Stimulated activated naive CD8-positive, alpha-beta T cell treated with anti-CD3 and anti-CD28 coated beads, Interleukin-15, amount 100 ng/mL, for 72 hours (primary cell): ENCODE measurements at regions not wholly inside any gene's neighbourhood (a gene's known extent, or its start where the extent isn't known, plus 50 kb on each side); places are given as distances from the start of the nearest gene placed in this dataset.
A peak's percentile ranks its signal among the peaks of the same experiment; 100 is the strongest.

Experiments
- ATAC-seq: fragments of 150-1000 bp; cut with Tn5 transposase; 2 replicates; pipeline ENCODE4 v1.10.0; 2021; ENCODE audit warnings: mild to moderate bottlenecking, moderate library complexity
- DNase-seq, 2 donors: peaks; one replicate each; pipeline ENCODE4 v3.0.0; 2021 to 2022
- H3K27ac Mint-ChIP-seq, 2 donors: one replicate each; pipeline ENCODE4 v1.8.0; 2022; ENCODE audit warnings: mild to moderate bottlenecking in 2 of 2, mixed read lengths in 2 of 2, moderate library complexity in 2 of 2
- H3K27me3 Mint-ChIP-seq: one replicate; pipeline ENCODE4 v1.8.0; 2022; ENCODE audit warnings: mixed read lengths
- H3K4me1 Mint-ChIP-seq: one replicate; pipeline ENCODE4 v1.8.0; 2022; ENCODE audit warnings: mild to moderate bottlenecking, mixed read lengths
- H3K4me3 Mint-ChIP-seq, 2 donors: one replicate each; pipeline ENCODE4 v1.8.0; 2022; ENCODE audit warnings: mild to moderate bottlenecking in 2 of 2, mixed read lengths in 2 of 2, moderate library complexity in 1 of 2
- H3K9me3 Mint-ChIP-seq, 2 donors: one replicate each; pipeline ENCODE4 v1.8.0; 2022; ENCODE audit warnings: mixed read lengths in 2 of 2

DNA sequence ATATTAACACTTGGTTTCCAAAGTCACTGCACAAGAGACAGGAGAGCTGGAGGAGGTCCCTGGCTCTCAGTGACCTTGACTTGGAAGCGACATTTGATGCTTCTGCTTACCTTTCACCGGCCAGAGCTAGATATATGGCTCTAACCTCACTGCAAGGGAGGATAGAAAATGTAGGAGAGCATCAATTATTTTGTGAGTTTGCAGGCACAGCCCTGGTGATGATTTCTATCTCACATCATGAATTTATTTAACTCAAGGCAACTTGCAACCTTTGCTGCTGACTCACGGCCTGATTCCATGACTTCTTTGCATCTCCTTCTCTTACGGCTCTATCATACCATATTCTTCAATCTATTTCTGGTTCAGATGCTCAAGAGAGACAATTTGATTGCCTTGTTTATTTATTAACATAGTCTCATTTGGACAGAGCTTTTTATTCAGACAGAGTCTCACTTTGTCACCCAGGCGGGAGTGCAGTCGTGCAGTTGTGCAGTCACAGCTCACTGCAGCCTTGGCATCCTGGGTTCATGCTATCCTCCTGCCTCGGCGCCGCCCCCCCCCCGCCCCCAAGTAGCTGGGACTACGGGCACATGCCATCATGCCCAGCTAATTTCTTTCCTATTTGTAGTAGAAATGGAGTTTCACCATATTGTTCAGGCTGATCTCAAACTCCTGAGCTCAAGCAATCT lies 196.0 kb downstream of the REEP3 start:
- H3K27me3 Mint-ChIP-seq: peaks cover 12% of the 10 kb centered on the region
- no peak for DNase-seq
- H3K9me3 Mint-ChIP-seq: no peaks in the 10 kb centered on the region
- H3K4me3 Mint-ChIP-seq: no peak overlapping the region
- no peak overlapping the region for H3K27ac Mint-ChIP-seq
- H3K4me1 Mint-ChIP-seq: peaks cover 14% of the 10 kb centered on the region
- no peak for ATAC-seq

DNA sequence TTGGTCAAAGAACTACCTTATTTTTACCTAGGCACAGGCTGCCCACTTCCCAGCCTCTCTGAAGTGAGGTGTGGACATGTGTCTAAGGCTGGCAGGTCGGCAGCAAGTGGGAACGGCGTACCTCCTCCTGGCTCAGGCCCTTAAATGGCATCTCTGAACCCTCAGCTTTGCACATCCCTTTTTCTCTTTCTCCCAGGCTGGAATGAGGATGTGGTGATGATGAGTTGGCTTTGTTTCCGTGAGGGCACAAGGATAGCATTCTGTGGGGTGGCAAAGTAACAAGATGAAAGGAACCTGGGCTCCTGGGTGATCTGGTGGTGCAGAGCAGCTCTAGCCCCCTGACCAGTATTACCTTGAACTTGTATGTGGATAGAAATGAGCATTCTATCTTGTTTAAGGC lies 196.8 kb downstream of the REEP3 start:
- no peak overlapping the region for H3K4me3 Mint-ChIP-seq
- ATAC-seq (no peak), DNase-seq (no peak)
- no peaks in the 10 kb centered on the region for H3K9me3 Mint-ChIP-seq
- no peak overlapping the region for H3K27ac Mint-ChIP-seq
- peaks cover 9% of the 10 kb centered on the region for H3K4me1 Mint-ChIP-seq
- peaks cover 18% of the 10 kb centered on the region for H3K27me3 Mint-ChIP-seq

DNA sequence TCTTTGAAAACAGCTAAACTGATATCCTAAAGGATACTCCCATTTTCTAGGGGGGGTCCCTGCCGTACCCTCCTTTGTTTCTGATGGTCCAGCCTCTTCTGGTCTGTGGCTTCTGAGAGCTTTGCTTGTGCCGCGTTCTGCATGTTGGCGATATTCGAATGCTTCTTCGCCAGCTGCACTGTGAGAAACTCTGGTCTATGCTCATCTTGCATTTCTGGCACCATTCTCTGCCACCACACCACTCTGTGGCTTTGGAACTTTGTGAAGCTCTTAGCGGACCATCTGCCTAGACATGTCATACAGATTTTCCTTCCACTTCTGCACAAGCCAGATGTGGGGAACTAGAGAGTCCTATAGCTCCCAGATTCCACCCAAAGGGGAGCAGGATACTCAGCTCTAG lies 197.2 kb downstream of the REEP3 start:
- H3K27ac Mint-ChIP-seq: peak overlapping the region in 1 of 2 donors; percentile 19
- no peak overlapping the region for H3K4me3 Mint-ChIP-seq
- no peak for DNase-seq
- H3K27me3 Mint-ChIP-seq: peaks cover 22% of the 10 kb centered on the region
- H3K4me1 Mint-ChIP-seq: peaks cover 9% of the 10 kb centered on the region
- H3K9me3 Mint-ChIP-seq: no peaks in the 10 kb centered on the region
- ATAC-seq: no peak

DNA sequence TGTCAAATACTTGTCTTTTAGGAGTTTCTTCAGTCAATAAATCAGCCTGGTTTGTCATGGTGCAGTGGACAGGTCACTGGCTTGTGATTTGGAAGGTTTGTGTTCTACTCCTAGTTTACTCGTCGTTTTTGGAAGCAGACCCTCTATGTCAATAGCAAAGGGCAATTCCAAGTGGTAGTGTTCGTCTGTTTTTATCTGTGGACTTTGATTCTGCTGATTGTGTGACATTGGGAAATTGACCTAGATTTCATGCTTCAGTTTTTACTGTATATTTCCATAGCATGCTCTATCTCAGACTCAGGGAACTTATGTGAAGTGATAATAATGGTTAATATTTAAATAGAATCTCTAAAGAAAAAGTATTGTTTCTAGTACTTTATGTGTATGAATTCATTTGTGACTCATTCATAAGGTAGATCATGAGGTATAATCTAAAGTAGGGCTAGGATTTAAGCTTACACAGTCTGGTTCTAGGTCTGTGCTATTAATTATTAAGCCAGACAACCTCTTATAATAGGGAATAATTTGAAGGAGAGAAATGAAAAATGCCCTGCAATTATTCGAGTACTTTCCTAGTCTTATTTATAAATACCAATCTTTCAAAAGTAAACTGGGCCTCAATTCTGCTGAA lies 198.1 kb downstream of the REEP3 start:
- H3K27ac Mint-ChIP-seq: no peak overlapping the region
- no peaks in the 10 kb centered on the region for H3K9me3 Mint-ChIP-seq
- no peak for DNase-seq
- H3K4me1 Mint-ChIP-seq: peaks cover 9% of the 10 kb centered on the region
- ATAC-seq: no peak
- peaks cover 31% of the 10 kb centered on the region for H3K27me3 Mint-ChIP-seq
- no peak overlapping the region for H3K4me3 Mint-ChIP-seq

DNA sequence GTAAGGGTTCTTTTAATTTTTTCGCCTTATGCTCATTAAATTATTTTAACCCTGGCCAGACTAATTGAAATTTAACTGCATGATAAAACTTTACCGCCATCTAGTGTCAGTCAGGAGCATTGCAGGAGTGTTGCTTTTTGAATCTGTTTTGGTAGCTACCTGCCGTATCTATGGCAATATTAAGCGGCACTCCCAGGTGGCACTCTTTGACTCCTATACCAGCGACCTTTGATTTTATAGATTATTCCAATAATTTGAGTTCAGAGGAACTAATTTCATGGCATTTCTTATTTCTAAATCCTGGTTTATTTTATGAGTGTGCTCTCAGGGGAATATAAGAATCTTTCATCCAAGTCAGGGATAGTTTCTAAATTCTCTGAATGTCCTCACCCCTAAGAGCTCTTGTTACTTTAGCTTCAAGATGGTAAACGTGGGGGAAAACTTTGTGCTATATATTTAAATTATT lies 198.9 kb downstream of the REEP3 start:
- DNase-seq (peak; percentile 37 to 47), ATAC-seq (peak; percentile 56)
- H3K27ac Mint-ChIP-seq: no peak overlapping the region
- peaks cover 39% of the 10 kb centered on the region for H3K27me3 Mint-ChIP-seq
- H3K4me3 Mint-ChIP-seq: no peak overlapping the region
- H3K4me1 Mint-ChIP-seq: peaks cover 9% of the 10 kb centered on the region
- H3K9me3 Mint-ChIP-seq: no peaks in the 10 kb centered on the region

DNA sequence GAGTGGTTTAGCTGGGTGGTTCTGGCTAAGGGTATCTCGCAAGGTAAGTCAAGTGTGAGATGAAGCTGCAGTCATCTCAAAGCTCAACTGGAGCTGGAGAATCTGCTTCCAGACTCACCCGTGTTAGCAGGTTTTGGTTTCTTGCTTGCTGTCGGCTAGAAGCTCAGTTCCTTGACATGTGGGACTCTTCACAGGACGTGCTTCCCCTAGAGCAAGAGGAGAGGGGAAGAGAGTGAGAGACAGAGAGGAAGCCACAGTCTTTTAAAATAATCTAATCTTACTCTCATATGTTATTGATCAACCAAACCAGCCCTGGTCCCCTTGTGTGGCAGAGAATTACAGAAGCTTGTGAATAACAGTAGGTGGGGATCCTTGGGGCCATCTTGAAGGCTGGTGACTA lies 199.5 kb downstream of the REEP3 start:
- H3K27ac Mint-ChIP-seq: no peak overlapping the region
- DNase-seq: no peak
- H3K4me3 Mint-ChIP-seq: no peak overlapping the region
- peaks cover 8% of the 10 kb centered on the region for H3K4me1 Mint-ChIP-seq
- H3K9me3 Mint-ChIP-seq: no peaks in the 10 kb centered on the region
- peaks cover 45% of the 10 kb centered on the region for H3K27me3 Mint-ChIP-seq
- no peak for ATAC-seq

DNA sequence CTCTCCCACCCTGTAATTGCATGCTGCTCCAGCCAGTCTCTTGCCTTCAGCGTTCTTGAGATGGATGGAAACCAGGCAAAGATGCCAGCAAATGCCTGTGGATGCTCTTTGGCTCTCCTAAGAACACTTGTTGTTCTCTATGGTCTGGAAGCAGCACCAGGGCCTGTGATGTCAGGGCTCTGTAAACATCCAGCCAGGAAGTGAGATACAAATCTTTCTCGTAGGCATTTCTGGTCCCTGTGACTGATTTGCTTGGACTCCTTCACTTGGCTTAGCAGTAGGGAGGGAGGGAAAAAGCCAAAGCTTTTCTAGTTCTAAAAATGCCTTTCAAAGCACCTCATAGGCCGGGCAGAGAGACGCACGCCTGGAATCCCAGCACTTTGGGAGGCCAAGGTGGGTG lies 201.3 kb downstream of the REEP3 start:
- DNase-seq (no peak), ATAC-seq (no peak)
- H3K27me3 Mint-ChIP-seq: peaks cover 56% of the 10 kb centered on the region
- H3K9me3 Mint-ChIP-seq: no peaks in the 10 kb centered on the region
- H3K27ac Mint-ChIP-seq: peak overlapping the region; percentile 64 to 83
- no peak overlapping the region for H3K4me3 Mint-ChIP-seq
- no peaks in the 10 kb centered on the region for H3K4me1 Mint-ChIP-seq

DNA sequence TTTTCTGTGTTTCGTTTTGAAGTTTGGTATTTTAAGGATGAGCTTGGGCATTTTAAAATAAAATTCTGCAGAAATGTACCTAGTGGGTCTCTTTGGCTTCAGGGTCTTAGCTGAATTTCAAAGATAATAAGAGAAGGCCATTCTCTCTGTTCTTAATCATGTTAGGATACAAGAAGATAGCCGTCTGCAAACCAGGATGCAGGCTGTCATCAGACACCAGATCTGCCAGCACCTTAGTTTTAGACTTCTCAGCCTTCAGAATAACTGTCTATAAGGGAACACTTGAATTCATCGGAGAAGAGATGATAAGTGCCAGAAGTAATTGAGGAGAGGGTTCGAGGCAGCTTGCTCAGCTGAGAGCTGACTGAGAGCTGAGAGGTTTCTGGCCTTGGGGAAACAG lies 202.1 kb downstream of the REEP3 start:
- Mint-ChIP-seq H3K4me1 (no peaks in the 10 kb centered on the region), H3K9me3 (no peaks in the 10 kb centered on the region), H3K4me3 (no peak overlapping the region), H3K27me3 (peaks cover 64% of the 10 kb centered on the region), H3K27ac (peak overlapping the region in 1 of 2 donors; percentile 10)
- ATAC-seq: no peak
- no peak for DNase-seq

DNA sequence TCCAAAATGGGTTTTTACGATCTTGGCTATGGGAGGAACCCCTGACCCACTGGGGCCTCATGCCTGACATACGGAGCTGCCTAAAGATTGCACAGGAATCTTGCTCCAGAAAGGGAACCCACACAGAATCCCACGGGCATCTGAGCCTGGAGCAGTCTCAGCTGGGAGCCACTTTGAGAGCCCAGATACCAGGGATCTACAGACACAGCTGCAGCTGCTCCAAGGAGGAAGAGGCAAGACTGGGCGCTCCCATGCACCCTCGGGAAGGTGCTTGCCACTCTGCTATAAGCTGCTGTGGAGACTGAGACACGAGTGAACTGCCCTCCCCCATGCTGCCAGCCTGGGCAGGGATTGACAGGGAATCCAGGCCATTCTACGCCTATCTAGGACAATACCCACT lies 202.5 kb downstream of the REEP3 start:
- H3K4me3 Mint-ChIP-seq: no peak overlapping the region
- no peaks in the 10 kb centered on the region for H3K4me1 Mint-ChIP-seq
- peaks cover 68% of the 10 kb centered on the region for H3K27me3 Mint-ChIP-seq
- H3K9me3 Mint-ChIP-seq: no peaks in the 10 kb centered on the region
- no peak for DNase-seq
- no peak overlapping the region for H3K27ac Mint-ChIP-seq
- no peak for ATAC-seq

DNA sequence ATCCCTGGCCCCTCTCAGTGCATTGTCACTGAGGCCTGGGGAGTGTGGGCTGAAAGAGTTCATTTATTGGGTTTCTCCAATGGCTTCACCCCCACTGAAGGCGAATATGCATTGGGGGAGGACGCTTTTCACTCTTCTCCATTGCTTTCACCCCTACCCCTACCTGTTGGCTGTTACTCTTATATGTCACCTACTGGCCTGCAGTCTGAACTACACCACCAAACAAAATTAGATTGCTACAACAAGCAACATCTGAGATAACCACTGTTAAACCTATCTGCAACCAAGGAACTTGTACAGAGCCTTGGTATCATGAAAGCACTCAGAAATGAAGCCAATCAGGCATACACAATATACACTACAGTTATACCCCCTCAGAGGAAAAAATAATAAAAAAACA lies 203.7 kb downstream of the REEP3 start:
- Mint-ChIP-seq H3K27ac (no peak overlapping the region), H3K27me3 (peaks cover 80% of the 10 kb centered on the region), H3K4me3 (no peak overlapping the region), H3K4me1 (no peaks in the 10 kb centered on the region), H3K9me3 (no peaks in the 10 kb centered on the region)
- DNase-seq: no peak
- no peak for ATAC-seq

DNA sequence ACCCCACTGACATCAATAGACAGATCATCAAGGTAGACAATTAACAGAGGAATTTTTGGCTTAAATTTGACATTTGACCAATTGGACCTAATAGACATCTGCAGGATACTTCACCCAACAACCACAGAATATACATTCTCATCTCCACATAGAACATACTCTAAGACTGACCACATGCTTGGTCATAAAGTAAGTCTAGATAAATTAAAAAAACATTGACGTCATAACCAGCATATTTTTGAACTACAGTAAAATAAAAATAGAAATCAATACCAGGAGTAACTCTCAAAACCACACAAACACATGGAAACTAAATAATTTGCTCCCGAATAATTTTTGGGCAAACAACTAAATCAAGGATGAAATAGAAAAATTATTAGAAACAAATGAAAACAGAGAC lies 205.7 kb downstream of the REEP3 start:
- peaks cover 84% of the 10 kb centered on the region for H3K27me3 Mint-ChIP-seq
- H3K4me1 Mint-ChIP-seq: no peaks in the 10 kb centered on the region
- H3K9me3 Mint-ChIP-seq: no peaks in the 10 kb centered on the region
- ATAC-seq: no peak
- H3K4me3 Mint-ChIP-seq: no peak overlapping the region
- no peak overlapping the region for H3K27ac Mint-ChIP-seq
- no peak for DNase-seq

DNA sequence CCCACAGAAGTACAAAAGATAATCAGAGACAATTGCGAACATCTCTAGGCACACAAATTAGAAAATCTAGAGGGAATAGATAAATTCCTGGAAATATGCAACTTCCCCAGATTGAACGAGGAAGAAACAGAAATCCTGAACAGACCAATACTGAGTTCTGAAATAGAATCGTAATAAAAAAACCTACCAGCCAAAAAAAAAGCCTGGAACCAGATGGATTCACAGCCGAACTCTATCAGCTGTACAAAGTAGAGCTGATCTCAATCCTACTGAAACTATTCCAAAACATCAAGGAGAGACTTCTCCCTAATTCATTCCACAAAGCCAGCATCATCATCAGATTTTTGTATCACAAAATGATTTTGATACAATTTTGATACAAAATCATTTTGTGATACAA lies 206.4 kb downstream of the REEP3 start:
- DNase-seq (no peak), ATAC-seq (no peak)
- no peaks in the 10 kb centered on the region for H3K9me3 Mint-ChIP-seq
- H3K27ac Mint-ChIP-seq: no peak overlapping the region
- H3K27me3 Mint-ChIP-seq: peaks cover 76% of the 10 kb centered on the region
- no peak overlapping the region for H3K4me3 Mint-ChIP-seq
- H3K4me1 Mint-ChIP-seq: no peaks in the 10 kb centered on the region

DNA sequence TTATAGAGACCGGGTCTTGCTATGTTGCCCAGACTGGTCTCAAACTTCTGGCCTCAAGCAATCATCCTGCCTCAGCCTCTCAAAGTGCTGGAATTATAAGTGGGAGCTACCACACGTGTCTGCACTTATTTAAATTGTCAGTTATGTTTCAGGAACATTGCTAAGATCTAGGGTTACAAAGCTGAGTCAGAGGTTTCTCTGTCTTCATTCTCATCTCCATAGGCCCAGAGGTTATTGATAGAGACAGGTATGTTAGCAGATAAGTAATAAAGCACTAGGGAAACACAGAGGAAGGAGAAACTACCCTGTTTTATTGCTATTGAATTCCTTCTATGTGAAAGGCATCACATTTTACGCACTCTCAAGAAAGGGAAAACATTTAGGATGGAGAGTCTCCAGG lies 214.1 kb downstream of the REEP3 start:
- no peak overlapping the region for H3K4me3 Mint-ChIP-seq
- no peak for DNase-seq

DNA sequence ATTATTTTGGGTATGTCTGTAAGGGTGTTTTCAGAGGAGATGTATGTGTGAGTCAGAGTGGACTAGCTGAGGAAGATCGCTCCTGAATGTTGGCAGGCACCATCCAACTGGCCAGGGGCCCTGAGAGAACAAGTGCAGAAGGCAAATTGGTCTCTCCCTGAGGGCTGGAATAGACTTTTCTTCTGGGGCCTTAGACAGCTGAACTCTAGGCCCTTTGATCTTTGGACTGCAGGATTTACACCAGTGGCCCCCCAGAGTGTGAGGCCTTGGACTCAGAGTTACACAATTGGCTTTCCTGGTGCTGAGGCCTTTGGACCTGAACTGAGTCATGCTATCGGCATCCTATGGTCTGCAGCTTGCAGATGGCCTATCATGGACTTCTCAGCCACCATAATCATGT lies 217.2 kb downstream of the REEP3 start:
- Mint-ChIP-seq H3K4me3 (no peak overlapping the region), H3K9me3 (no peaks in the 10 kb centered on the region), H3K4me1 (no peaks in the 10 kb centered on the region), H3K27ac (no peak overlapping the region), H3K27me3 (peaks cover 16% of the 10 kb centered on the region)
- DNase-seq (no peak), ATAC-seq (no peak)

More for the DNA sequence above, 214.1 kb downstream of the REEP3 start:
- Mint-ChIP-seq H3K9me3 (no peaks in the 10 kb centered on the region), H3K27me3 (peaks cover 1% of the 10 kb centered on the region), H3K4me1 (no peaks in the 10 kb centered on the region), H3K27ac (no peak overlapping the region)
- no peak for ATAC-seq

DNA sequence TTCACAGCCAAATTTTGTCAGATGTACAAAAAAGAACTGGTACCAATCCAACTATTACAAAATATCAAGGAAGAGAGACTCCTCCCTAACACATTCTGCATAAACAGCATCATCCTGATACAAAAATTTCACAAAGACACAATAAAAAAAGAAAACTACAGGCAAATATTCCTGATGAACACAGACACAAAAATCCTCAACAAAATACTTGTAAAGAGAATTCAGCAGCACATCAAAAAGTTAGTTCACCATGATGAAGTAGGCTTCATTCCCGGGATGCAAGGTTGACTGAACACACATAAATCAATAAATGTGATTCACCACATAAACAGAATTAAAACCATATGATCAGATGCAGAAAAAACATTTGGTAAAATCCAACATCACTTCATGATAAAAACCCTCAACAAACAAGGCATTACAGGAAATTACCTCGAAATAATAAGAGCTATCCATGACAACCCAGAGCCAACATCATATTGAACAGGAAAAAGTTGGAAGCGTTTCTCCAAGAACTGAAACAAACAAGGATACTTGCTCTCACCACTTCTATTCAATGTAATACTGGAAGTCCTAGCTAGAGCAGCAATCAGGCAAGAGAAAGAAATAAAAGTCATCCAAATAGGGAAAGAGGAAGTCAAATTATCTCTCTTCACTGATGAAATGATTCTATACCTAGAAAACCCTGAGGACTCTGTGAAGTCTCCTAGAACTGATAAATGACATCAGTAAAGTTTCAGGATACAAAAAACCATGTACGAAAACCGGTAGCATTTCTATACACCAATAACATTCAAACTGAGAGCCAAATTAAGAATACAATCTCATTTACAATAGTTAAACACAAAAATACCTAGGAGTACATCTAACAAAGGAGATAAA lies 223.1 kb downstream of the REEP3 start:
- Mint-ChIP-seq H3K27me3 (peaks cover 43% of the 10 kb centered on the region), H3K4me1 (no peaks in the 10 kb centered on the region), H3K27ac (no peak overlapping the region), H3K4me3 (no peak overlapping the region), H3K9me3 (no peaks in the 10 kb centered on the region)
- ATAC-seq: no peak
- DNase-seq: no peak

DNA sequence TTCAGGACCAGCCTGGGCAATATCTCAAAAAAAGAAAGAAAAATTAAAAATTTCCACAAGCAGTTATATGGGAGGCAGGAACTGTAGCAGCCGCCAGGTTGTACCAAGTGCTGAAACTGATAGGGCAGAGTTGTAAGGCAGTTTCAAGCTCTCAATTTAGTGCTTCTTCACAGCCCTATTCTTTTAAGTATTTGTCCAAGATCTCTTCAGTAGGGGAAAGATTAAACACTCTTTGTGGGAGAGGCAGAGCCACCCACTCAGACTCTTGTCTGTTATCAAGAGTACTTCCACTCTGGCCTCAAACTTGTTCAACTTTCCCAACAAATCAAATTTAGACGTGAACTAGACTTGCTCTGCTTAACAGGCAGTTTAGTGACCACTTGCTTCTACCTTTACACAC lies 228.7 kb downstream of the REEP3 start:
- H3K4me3 Mint-ChIP-seq: no peak overlapping the region

More for the DNA sequence above, 228.7 kb downstream of the REEP3 start:
- DNase-seq (no peak), ATAC-seq (no peak)
- H3K9me3 Mint-ChIP-seq: no peaks in the 10 kb centered on the region
- H3K4me1 Mint-ChIP-seq: no peaks in the 10 kb centered on the region
- peaks cover 13% of the 10 kb centered on the region for H3K27me3 Mint-ChIP-seq
- no peak overlapping the region for H3K27ac Mint-ChIP-seq
